Breast epithelium (tissue), 4 donors: ENCODE measurements at regions not wholly inside any gene's neighbourhood (a gene's known extent, or its start where the extent isn't known, plus 50 kb on each side); places are given as distances from the start of the nearest gene placed in this dataset.

Source experiments
- DNase-seq, 2 donors: peaks; one replicate each; pipeline ENCODE4 v3.0.0-alpha.2; 2019; ENCODE audit warnings: low spot score in 2 of 2
- H3K27ac ChIP-seq, 2 donors: fragments of 200-600 bp; sonication (generic) in 1 of 2; one replicate each; pipeline ENCODE4 v1.5.1; 2016 to 2019; ENCODE audit warnings: mild to moderate bottlenecking in 1 of 2
- H3K27me3 ChIP-seq, 2 donors: fragments of 200-600 bp; sonication (generic) in 1 of 2; one replicate each; pipeline versions ENCODE4 v1.5.1 to v1.6.0; 2017 to 2019; ENCODE audit warnings: control low read depth in 1 of 2, mild to moderate bottlenecking in 1 of 2
- H3K36me3 ChIP-seq: fragments of 200-600 bp; one replicate; pipeline ENCODE4 v1.5.1; 2019
- H3K4me1 ChIP-seq, 2 donors: fragments of 200-600 bp; sonication (generic); one replicate each; pipeline ENCODE4 v1.5.1; 2016 to 2019; ENCODE audit warnings: control low read depth in 1 of 2
- H3K4me3 ChIP-seq, 3 donors: fragments of 200-600 bp; sonication (generic); 1 replicate in 2 of 3; 2 replicates in 1 of 3; pipeline ENCODE4 v1.5.1; 2016 to 2019; ENCODE audit warnings: mild to moderate bottlenecking in 3 of 3, moderate library complexity in 2 of 3
- H3K9me3 ChIP-seq, 2 donors: fragments of 200-600 bp; sonication (generic) in 1 of 2; one replicate each; pipeline ENCODE4 v1.5.1; 2016 to 2019; ENCODE audit warnings: control low read depth in 1 of 2
- CTCF ChIP-seq, 3 donors: fragments of 450-650 bp; IDR thresholded peaks; one replicate each; pipeline ENCODE4 v1.5.1; 2016 to 2017; ENCODE audit warnings: antibody characterized with exemption in 3 of 3, mild to moderate bottlenecking in 3 of 3, moderate library complexity in 3 of 3
- POLR2A ChIP-seq: fragments of 450-650 bp; IDR thresholded peaks from one replicate; pipeline ENCODE4 v1.6.1; 2016; ENCODE audit warnings: antibody characterized with exemption, mild to moderate bottlenecking, moderate library complexity
- POLR2AphosphoS5 ChIP-seq, 3 donors: sonication (generic); formaldehyde crosslinking; IDR thresholded peaks; one replicate each; pipeline ENCODE4 v1.6.1; 2017; ENCODE audit warnings: antibody characterized with exemption in 3 of 3
- intact Hi-C: fragments of 100-400 bp; cut with DNase I; formaldehyde crosslinking; loops from one replicate; pipeline ENCODE4 v1.15.1; 2023; ENCODE audit warnings: low total_unique reads

GRCh38 chr6:133759524-133759923, 129.4 kb upstream of the TCF21 start:
- intact Hi-C loops: no loop called here
- H3K4me1 ChIP-seq: no peaks in the 10 kb centered on the region

DNA sequence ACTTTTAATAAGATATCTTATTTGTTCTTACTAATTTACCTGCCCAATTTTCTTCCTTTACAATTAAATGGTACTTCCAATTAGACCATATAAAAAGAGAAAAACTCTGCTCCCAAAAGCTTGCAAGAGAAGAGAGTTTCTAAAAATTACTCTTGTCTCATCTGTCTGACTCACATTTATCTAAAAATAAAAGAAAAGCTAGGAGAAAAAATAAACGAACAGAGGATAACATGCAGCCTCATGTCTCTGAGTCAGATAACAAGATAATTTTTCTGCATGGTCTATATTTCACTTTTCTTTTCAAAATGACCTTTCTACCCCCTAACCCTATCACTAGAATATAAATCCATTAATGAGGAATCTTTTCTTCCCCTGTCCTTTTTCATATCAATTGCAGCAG, 127.2 kb upstream of the TCF21 start:
- Histone ChIP-seq H3K4me3 (no peak overlapping the region), H3K9me3 (no peaks in the 10 kb centered on the region), H3K4me1 (no peaks in the 10 kb centered on the region), H3K36me3 (no peaks in the 10 kb centered on the region), H3K27ac (no peak overlapping the region), H3K27me3 (no peaks in the 10 kb centered on the region)
- intact Hi-C loops: no loop called here
- no peak for TF ChIP-seq POLR2A
- no peak for TF ChIP-seq POLR2AphosphoS5 (IDR thresholded peaks at IDR 0.05)
- TF ChIP-seq CTCF (IDR thresholded peaks at IDR 0.05): no peak
- no peak for DNase-seq

More at GRCh38 chr6:133759524-133759923, 129.4 kb upstream of the TCF21 start:
- no peaks in the 10 kb centered on the region for H3K36me3 ChIP-seq
- H3K27me3 ChIP-seq: no peaks in the 10 kb centered on the region
- H3K4me3 ChIP-seq: no peak overlapping the region
- no peak overlapping the region for H3K27ac ChIP-seq
- DNase-seq: no peak
- no peaks in the 10 kb centered on the region for H3K9me3 ChIP-seq
- no peak for TF ChIP-seq POLR2A
- no peak for TF ChIP-seq POLR2AphosphoS5 (IDR thresholded peaks at IDR 0.05)
- no peak for TF ChIP-seq CTCF (IDR thresholded peaks at IDR 0.05)

- Histone ChIP-seq H3K4me1 (no peaks in the 10 kb centered on the region), H3K27ac (peak overlapping the region; percentile 41 to 69), H3K9me3 (no peaks in the 10 kb centered on the region), H3K27me3 (no peaks in the 10 kb centered on the region), H3K36me3 (no peaks in the 10 kb centered on the region), H3K4me3 (no peak overlapping the region)
- TF ChIP-seq POLR2AphosphoS5 (IDR thresholded peaks at IDR 0.05) (no peak), CTCF (IDR thresholded peaks at IDR 0.05) (no peak), POLR2A (no peak)
- intact Hi-C loops: no loop called here
- no peak for DNase-seq
Observed at GRCh38 chr6:133764008-133764753, 124.7 kb upstream of the TCF21 start.

GRCh38 chr6:133764754-133765208, 124.1 kb upstream of the TCF21 start:
- Histone ChIP-seq H3K4me1 (no peaks in the 10 kb centered on the region), H3K36me3 (no peaks in the 10 kb centered on the region), H3K9me3 (no peaks in the 10 kb centered on the region), H3K27me3 (no peaks in the 10 kb centered on the region), H3K4me3 (no peak overlapping the region), H3K27ac (peak overlapping the region; percentile 6 to 55)
- intact Hi-C loops: no loop called here
- TF ChIP-seq CTCF (IDR thresholded peaks at IDR 0.05) (no peak), POLR2A (no peak), POLR2AphosphoS5 (IDR thresholded peaks at IDR 0.05) (no peak)
- DNase-seq: no peak

GRCh38 chr6:133767357-133767970, 121.4 kb upstream of the TCF21 start:
- Histone ChIP-seq H3K27ac (no peak overlapping the region), H3K27me3 (no peaks in the 10 kb centered on the region), H3K4me3 (no peak overlapping the region), H3K9me3 (no peaks in the 10 kb centered on the region), H3K36me3 (no peaks in the 10 kb centered on the region), H3K4me1 (no peaks in the 10 kb centered on the region)
- intact Hi-C loops: no loop called here
- DNase-seq: no peak
- TF ChIP-seq POLR2A (no peak), CTCF (IDR thresholded peaks at IDR 0.05) (no peak), POLR2AphosphoS5 (IDR thresholded peaks at IDR 0.05) (no peak)
